GM18873 (cell line): ENCODE measurements at regions not wholly inside any gene's neighbourhood (a gene's known extent, or its start where the extent isn't known, plus 50 kb on each side); places are given as distances from the start of the nearest gene placed in this dataset.
"Not testable (repeated sequence)": the region's sequence is repeated elsewhere in the genome, so short reads cannot be mapped to it uniquely, and the experiment has no call there.

Source experiments
- ATAC-seq: cut with Tn5 transposase; IDR thresholded peaks from one replicate; pipeline ENCODE4 v1.9.1; 2021; ENCODE audit warnings: mild to moderate bottlenecking, moderate library complexity, moderate number of reproducible peaks; ENCODE audit not compliant: unreplicated experiment, low FRiP score

DNA sequence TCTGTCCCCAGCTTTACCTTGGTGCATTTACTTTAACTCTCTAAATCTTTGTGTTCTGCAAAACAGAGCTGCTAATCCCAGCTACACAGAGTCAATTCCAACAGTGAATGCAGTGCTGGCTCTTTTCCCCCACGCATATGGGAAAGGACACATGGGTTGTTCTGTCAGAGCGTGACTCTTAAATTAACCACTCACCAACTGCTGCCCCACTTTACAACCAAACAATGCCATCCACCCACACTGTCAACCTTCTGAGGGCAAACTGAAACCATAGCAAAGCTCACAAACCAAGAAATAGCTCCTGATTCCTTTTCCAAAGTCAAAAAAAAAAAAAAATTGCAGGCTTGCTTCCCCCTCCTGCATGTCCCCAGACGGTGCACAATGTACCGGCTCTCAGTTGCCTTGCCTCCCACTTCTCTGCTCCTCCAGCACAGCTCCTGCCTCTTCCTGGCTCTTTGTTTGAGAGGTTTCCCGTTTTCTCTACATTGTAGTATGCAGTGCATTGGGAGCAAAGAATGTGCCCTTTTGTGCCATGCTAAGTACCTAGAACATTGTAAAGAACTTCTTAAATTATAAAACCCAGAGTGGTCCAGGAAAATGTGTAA is 151.5 kb upstream of the DAPK1 start:
- no peak for ATAC-seq

GRCh38 chr9:87350915-87351314 is 146.8 kb upstream of the DAPK1 start:
- no peak for ATAC-seq

DNA sequence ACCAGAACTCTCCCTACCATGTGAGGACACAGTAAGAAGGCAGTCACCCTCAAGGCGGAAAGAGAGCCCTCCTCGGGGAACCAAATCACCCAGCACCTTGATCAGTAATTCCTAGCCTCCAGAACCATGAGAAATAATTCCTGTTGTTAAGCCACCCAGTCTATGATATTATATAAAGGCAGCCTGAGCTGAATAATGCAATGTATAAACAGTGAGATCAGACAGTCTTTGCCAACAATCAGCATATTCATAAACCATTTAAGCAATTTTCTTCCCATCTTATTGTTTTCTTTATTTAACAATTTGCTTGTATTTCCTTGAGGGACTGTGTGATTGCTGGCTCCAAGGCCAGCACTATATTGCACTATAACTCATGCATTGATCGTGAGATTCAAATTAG is 144.4 kb upstream of the DAPK1 start:
- ATAC-seq = no peak

DNA sequence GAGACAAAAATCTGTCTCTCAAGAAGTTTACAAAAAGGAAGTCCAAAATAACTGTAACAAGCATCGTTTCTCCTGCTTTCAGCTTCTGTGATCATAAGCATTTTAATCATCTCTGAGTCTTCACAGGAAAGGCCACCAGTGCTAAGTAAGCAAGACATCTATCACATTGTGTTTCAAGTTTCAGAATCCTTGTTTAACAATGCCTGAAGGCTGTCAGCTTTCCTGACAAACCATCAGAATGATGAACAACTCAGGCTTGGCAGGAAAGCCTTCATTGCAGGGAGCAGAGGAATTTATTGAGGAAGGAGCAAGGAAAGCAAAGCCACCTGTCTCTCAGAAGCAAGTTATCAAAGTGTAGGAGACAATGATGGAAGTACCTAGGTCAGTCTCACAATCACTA is 143.5 kb upstream of the DAPK1 start:
- ATAC-seq = no peak

- no peak for ATAC-seq
Measured at GRCh38 chr9:87357600-87357999, 140.1 kb upstream of the DAPK1 start.

- ATAC-seq = no peak
Measured at GRCh38 chr9:87359264-87359663, 138.4 kb upstream of the DAPK1 start.

DNA sequence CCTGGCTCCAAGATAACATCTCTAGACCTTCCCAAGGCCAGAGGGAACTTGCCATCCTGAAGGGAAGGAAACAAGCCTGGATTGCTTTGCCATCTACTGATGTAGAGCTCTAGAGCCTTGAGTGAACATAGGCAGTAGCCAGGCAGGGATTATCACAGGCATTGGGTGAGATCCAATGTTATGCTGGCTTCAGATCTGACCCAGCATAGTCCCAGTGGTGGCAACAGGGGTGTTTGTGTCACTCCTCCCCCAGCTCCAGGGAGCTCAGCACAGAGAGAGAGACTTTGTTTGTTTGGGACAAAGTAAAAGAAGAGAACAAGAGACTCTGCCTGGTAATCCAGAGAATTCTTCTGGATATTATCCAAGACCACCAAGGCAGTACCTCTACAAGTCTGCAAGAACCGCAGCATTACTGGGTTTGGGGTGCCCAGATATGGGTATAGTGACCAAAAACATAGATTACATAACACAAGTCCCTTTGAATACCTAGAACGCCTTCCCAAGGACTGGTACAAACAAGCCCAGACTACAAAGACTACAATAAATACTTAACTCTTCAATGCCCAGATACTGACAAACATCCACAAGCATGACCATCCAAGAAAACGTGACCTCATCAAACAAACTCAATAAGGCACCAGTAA is 137.6 kb upstream of the DAPK1 start:
- no peak for ATAC-seq

DNA sequence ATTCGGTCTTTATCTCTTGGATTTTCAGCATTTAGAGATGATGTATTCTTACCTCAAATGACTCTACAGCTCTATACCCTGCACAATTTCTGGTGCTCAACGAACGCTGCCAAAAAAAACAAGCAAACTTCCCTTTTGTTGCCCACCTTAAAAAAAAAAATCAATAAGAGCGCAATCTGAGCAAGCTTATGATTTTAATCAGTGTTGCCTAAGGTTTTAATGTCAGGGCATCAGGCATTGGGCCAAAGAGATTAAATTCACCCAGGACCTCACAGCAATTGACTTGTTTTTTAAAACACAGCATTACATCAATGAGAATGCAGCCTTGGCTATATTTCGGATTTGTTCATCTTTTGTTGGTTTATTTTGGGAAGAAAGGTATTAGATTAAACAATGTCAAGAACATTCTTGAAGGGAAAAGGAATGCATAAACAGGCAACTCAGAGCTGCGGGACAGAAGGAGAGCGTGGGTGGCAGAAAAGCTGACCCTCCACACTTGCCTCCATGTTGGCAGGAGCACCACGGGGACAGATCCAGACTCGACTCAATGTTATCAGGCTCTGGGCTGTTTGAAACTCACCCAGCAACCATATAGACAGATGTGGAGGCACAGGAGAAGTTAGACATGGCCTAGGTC is 127.5 kb upstream of the DAPK1 start:
- ATAC-seq = no peak

GRCh38 chr9:87371795-87372355 is 125.8 kb upstream of the DAPK1 start:
- no peak for ATAC-seq

DNA sequence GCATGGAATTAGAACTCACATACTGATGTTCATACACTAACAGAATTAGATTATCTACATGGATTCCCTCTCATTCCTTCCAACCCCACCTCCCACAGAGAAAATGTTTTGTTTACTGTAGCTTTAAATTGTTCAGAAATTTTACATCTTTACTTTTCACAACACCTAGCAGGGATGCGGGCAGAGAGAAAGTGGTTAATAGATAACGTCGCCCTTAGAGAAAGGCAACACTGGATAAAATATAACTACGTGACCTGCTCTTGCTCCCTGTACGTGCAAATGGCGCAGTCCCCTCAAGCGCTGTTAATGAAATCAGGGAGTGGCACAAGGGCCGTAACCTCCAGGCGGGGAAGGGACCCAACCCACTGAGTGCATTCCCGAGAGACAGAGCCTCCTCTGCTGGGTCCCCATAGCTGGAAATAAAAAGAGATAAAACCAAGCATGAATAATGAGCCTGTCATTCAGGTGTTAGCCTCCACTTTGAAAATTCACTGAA is 125.3 kb upstream of the DAPK1 start:
- no peak for ATAC-seq

DNA sequence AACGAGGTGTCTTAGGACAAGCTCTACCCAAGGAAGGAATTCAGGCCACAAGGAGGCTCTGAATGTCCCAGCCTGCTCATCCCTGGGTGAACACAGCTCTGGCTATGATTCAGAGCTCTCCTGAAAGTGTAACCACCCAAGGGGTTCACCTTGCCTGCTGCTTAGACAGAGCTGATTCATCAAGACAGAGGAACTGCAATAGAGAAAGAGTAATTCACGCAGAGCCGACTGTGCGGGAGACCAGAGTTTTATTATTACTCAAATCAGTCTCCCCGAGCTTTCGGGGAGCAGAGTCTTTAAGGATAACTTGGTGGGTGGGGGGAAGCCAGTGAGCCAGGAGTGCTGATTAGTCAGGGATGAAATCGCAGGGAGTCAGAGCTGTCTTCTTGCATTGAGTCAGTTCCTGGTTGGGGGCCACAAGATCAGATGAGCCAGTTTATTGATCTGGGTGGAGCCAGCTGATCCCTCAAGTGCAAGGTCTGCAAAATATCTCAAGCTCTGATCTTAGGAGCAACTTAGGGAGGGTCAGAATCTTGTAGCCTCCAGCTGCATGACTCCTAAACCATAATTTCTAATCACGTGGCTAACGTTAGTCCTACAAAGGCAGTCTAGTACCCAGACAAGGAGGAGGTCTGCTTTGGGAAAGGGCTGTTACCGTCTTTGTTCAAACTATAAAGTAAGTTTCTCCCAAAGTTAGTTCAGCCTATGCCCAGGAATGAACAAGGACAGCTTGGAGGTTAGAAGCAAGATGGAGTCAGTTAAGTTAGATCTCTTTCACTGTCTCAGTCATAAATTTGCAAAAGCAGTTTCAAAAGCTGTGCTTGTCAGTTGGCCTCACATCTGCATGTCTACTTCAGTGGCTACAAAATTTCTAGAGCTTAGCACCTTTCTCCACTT is 123.4 kb upstream of the DAPK1 start:
- not testable (repeated sequence) for ATAC-seq

- ATAC-seq = no peak
Measured at GRCh38 chr9:87375397-87376073, 122.1 kb upstream of the DAPK1 start.

DNA sequence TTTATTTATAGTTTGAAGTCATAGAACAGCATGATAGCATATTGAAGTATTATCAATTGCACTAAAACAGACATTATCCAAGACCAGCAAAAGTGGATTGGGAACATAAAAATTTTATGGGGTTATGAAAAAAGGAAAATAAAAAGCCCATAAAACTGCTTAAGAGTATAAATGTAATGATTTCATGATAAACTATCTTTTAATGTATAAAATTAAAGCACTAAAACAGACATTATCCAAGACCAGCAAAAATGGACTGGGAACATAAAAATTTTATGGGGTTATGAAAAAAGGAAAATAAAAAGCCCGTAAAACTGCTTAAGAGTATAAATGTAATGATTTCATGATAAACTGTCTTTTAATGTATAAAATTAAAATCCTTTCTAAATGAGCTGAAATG is 119.0 kb upstream of the DAPK1 start:
- no peak for ATAC-seq

GRCh38 chr9:87379300-87379699 is 118.4 kb upstream of the DAPK1 start:
- no peak for ATAC-seq

DNA sequence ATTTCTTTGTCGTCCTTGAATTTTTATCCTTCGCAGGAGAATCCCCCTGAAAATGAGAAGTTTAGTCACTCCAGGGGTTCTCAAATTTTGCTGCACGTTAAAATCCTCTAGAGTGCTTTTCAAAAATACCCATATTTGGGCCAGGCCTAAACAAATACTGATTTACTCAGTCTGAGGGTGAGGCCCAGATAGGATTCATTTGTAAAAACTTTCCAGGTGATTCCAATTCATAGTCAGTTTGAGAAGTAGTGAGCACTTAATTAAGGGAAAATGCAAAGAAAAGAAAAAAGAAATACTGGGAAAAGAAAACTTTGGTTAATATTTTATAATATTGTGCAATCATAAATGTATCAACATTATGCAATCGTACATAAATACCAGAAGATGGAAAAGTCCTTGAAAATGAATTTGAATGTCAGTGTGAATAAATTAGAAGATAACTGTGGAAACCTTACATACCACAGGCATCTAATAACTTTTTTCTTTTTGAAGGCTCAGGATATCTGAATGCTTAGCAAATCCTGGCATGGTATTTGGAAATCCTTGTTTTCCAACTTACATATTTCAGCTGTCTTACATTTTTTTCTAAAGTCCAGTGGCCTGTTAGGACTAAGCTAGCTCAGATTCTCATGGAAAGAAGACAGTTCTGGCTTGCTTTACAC is 116.5 kb upstream of the DAPK1 start:
- ATAC-seq = no peak

DNA sequence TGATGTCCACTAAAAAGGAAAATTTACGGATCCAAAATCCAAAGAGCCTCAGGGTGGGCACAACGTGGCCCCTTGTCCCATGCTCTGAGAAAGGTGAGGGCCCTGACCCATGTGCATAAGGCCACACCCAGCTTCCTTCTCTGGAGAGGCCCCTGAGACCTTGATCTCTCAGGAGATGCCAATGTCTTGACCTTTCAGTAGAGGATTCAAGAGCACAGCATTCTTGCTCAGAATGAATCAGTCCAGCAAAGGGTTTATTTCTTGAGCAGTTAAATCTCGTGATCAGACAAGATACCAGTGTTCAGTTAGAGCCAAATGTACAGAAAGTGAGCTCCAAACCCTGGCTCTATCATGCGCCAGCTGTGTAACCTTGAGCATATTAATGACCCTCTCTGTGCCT is 115.9 kb upstream of the DAPK1 start:
- no peak for ATAC-seq

DNA sequence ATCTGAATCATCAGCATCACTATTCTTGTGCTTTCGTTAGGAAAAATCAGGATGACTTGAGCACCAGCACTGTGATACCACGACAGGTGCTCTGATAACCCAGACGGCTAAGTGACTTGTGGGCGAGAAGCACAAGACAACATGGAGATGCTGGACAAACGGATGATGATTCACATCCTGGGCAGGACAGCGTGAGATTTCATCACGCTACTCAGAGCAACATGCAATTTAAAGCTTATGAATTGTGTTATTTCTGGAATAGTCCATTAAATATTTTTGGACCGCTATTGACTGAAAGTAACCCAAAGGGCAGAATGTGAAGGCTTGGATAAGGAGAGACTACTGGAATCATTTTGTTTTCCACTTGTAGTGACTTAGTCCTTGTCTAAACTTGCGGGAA is 114.8 kb upstream of the DAPK1 start:
- no peak for ATAC-seq

- no peak for ATAC-seq
Measured at GRCh38 chr9:87383344-87384150, 114.1 kb upstream of the DAPK1 start.
